ENCODE measurements at regions not wholly inside any gene's neighbourhood (a gene's known extent, or its start where the extent isn't known, plus 50 kb on each side); places are given as distances from the start of the nearest gene placed in this dataset.
"Not testable (repeated sequence)": the region's sequence is repeated elsewhere in the genome, so short reads cannot be mapped to it uniquely, and the experiment has no call there.

GRCh38 chr7:131689662-131690234, 133.3 kb upstream of the PODXL start:
- TF ChIP-seq Cebpa-rat (IDR thresholded peaks at IDR 0.05): no peak
- no peak overlapping the region for H3K9ac ChIP-seq
- no peaks in the 10 kb centered on the region for H4K20me1 ChIP-seq
- no peak overlapping the region for H3K4me2 ChIP-seq
- no peaks in the 10 kb centered on the region for H3K9me3 ChIP-seq
- H3K36me3 ChIP-seq: no peaks in the 10 kb centered on the region
- H3K4me3 ChIP-seq: no peak overlapping the region
- H3K4me1 ChIP-seq: peaks cover 13% of the 10 kb centered on the region
- no peaks in the 10 kb centered on the region for H3K27me3 ChIP-seq
- no peak overlapping the region for H3K27ac ChIP-seq

GRCh38 chr7:131688738-131689661, 132.6 kb upstream of the PODXL start:
- 0 out of 2 replicates have a peak overlapping the region, but pooled peaks have one; percentile 1 for H3K9ac ChIP-seq
- H3K4me3 ChIP-seq: no peak overlapping the region
- no peak for TF ChIP-seq Cebpa-rat (IDR thresholded peaks at IDR 0.05)
- H3K36me3 ChIP-seq: no peaks in the 10 kb centered on the region
- H3K27ac ChIP-seq: no peak overlapping the region
- peak overlapping the region; percentile 4; the same call in 1 of the 2 replicates for H3K4me2 ChIP-seq
- H4K20me1 ChIP-seq: no peaks in the 10 kb centered on the region
- peaks cover 17% of the 10 kb centered on the region for H3K4me1 ChIP-seq
- H3K9me3 ChIP-seq: no peaks in the 10 kb centered on the region
- H3K27me3 ChIP-seq: no peaks in the 10 kb centered on the region

- H3K4me3 ChIP-seq: no peak overlapping the region
- H3K36me3 ChIP-seq: no peaks in the 10 kb centered on the region
- no peaks in the 10 kb centered on the region for H3K27me3 ChIP-seq
- H3K27ac ChIP-seq: no peak overlapping the region
- no peaks in the 10 kb centered on the region for H4K20me1 ChIP-seq
- peaks cover 25% of the 10 kb centered on the region for H3K4me1 ChIP-seq
- no peak overlapping the region for H3K4me2 ChIP-seq
- no peaks in the 10 kb centered on the region for H3K9me3 ChIP-seq
- H3K9ac ChIP-seq: no peak overlapping the region
- TF ChIP-seq Cebpa-rat (IDR thresholded peaks at IDR 0.05): no peak
Measured at GRCh38 chr7:131687296-131687695, 130.9 kb upstream of the PODXL start.

- Histone ChIP-seq H3K4me2 (no peak overlapping the region), H3K4me3 (no peak overlapping the region), H3K9ac (no peak overlapping the region), H3K9me3 (no peaks in the 10 kb centered on the region), H3K36me3 (no peaks in the 10 kb centered on the region), H4K20me1 (no peaks in the 10 kb centered on the region), H3K4me1 (peaks cover 25% of the 10 kb centered on the region), H3K27me3 (no peaks in the 10 kb centered on the region), H3K27ac (no peak overlapping the region)
- TF ChIP-seq Cebpa-rat (IDR thresholded peaks at IDR 0.05): no peak
Measured at GRCh38 chr7:131686833-131687232, 130.4 kb upstream of the PODXL start.

DNA sequence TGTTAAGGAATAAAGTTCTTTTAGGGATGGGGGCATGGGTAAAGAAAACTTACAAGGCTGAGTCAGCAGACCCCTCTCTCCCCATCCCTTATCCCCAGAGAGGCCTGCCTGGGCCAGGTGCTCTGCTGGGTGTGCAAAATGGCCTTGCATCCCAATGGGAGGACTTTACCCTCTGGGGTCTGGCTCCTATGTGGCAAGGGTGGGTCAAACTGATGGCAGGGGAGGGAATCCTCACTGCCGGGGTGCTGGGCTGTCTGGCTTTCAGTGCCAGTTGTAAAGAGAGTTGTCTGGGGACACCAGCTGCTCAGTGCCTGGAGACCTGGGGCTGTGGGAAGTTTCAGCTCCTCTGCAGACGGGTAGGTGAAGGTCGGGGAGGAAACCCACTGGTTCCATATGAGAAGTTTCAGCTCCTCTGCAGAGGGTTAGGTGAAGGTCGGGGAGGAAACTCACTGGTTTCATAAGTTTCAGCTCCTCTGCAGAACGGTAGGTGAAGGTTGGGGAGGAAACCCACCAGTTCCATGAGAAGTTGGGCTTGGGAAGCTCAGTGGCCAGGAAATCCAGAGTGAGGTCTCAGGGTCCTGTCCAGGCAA, 127.2 kb upstream of the PODXL start:
- no peak for TF ChIP-seq Cebpa-rat (IDR thresholded peaks at IDR 0.05)
- no peak overlapping the region; the same call in 1 of the 2 replicates for H3K27ac ChIP-seq
- H3K9me3 ChIP-seq: no peaks in the 10 kb centered on the region
- H3K36me3 ChIP-seq: no peaks in the 10 kb centered on the region
- peaks cover 22% of the 10 kb centered on the region for H3K4me1 ChIP-seq
- H4K20me1 ChIP-seq: no peaks in the 10 kb centered on the region
- no peak overlapping the region for H3K4me3 ChIP-seq
- H3K4me2 ChIP-seq: peak overlapping the region; percentile 53
- no peak overlapping the region for H3K9ac ChIP-seq
- H3K27me3 ChIP-seq: no peaks in the 10 kb centered on the region

GRCh38 chr7:131681961-131682360, 125.5 kb upstream of the PODXL start:
- Histone ChIP-seq H4K20me1 (no peaks in the 10 kb centered on the region), H3K4me2 (no peak overlapping the region), H3K36me3 (no peaks in the 10 kb centered on the region), H3K4me1 (peaks cover 24% of the 10 kb centered on the region), H3K27ac (no peak overlapping the region), H3K27me3 (no peaks in the 10 kb centered on the region), H3K4me3 (no peak overlapping the region), H3K9me3 (no peaks in the 10 kb centered on the region), H3K9ac (no peak overlapping the region)
- TF ChIP-seq Cebpa-rat (IDR thresholded peaks at IDR 0.05): no peak

GRCh38 chr7:131679071-131679470, 122.6 kb upstream of the PODXL start:
- not testable (repeated sequence) for H4K20me1 ChIP-seq, H3K27me3 ChIP-seq, H3K4me3 ChIP-seq, H3K27ac ChIP-seq, H3K36me3 ChIP-seq, H3K9me3 ChIP-seq, H3K9ac ChIP-seq, H3K4me2 ChIP-seq
- H3K4me1 ChIP-seq: peaks cover 27% of the 10 kb centered on the region

DNA sequence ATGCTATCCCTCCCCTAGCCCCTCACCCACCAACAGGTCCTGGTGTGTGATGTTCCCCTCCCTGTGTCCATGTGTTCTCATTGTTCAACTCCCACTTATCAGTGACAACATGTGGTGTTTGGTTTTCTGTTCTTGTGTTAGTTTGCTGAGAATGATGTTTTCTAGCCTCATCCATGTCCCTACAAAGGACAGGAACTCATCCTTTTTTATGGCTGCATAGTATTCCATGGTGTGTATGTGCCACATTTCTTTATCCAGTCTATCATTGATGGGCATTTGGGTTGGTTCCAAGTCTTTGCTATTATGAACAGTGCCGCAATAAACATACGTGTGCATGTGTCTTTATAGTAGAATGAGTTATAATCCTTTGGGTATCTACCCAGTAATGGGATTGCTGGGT, 120.4 kb upstream of the PODXL start:
- not testable (repeated sequence) for H3K9ac ChIP-seq, H3K9me3 ChIP-seq, H3K27ac ChIP-seq, H4K20me1 ChIP-seq, H3K36me3 ChIP-seq, H3K4me3 ChIP-seq, H3K4me2 ChIP-seq, H3K27me3 ChIP-seq
- peaks cover 16% of the 10 kb centered on the region for H3K4me1 ChIP-seq

DNA sequence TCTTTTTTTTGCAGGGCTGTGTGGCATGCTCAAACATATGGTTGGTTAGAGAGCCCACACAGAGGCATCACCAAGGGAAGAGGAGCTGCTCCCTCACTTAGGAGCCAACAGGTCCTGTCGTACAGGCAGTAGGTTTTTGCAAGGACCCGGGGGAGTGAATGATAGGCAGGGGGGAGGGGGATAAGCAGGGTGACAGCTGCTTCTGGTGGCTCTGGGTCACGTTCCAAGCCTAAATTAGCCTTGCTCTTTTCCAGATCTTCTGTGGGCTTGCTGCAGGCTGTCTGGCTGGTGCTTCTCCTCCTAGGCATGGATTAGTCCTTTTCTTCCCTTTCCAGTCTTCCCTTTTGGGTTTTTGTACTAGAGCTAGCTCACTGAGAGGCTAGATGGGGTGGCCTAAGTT, 117.7 kb upstream of the PODXL start:
- Histone ChIP-seq H3K9me3 (no peaks in the 10 kb centered on the region), H3K4me2 (peak overlapping the region; percentile 43), H3K36me3 (no peaks in the 10 kb centered on the region), H3K4me1 (peaks cover 16% of the 10 kb centered on the region), H3K27ac (no peak overlapping the region), H3K27me3 (no peaks in the 10 kb centered on the region), H3K9ac (no peak overlapping the region), H4K20me1 (no peaks in the 10 kb centered on the region), H3K4me3 (no peak overlapping the region)
- TF ChIP-seq Cebpa-rat (IDR thresholded peaks at IDR 0.05): no peak

- H3K27me3 ChIP-seq: no peaks in the 10 kb centered on the region
- H3K4me2 ChIP-seq: no peak overlapping the region
- no peak overlapping the region for H3K27ac ChIP-seq
- H3K4me3 ChIP-seq: no peak overlapping the region
- TF ChIP-seq Cebpa-rat (IDR thresholded peaks at IDR 0.05): no peak
- no peaks in the 10 kb centered on the region for H4K20me1 ChIP-seq
- H3K4me1 ChIP-seq: peaks cover 16% of the 10 kb centered on the region
- H3K36me3 ChIP-seq: no peaks in the 10 kb centered on the region
- H3K9me3 ChIP-seq: no peaks in the 10 kb centered on the region
- no peak overlapping the region for H3K9ac ChIP-seq
Measured at GRCh38 chr7:131673576-131673975, 117.1 kb upstream of the PODXL start.

Data from BLaER1 (cell line).